Fibroblast of the conjunctiva (primary cell): ENCODE measurements at regions not wholly inside any gene's neighbourhood (a gene's known extent, or its start where the extent isn't known, plus 50 kb on each side); places are given as distances from the start of the nearest gene placed in this dataset.
A peak's percentile ranks its signal among the peaks of the same experiment; 100 is the strongest.
"Not testable (repeated sequence)": the region's sequence is repeated elsewhere in the genome, so short reads cannot be mapped to it uniquely, and the experiment has no call there.

Source experiments
- DNase-seq: peaks from one replicate; pipeline ENCODE4 v3.0.0-alpha.2; 2010; ENCODE audit warnings: low read depth

- no peak for DNase-seq
Measured at GRCh38 chr2:113341191-113341869, 62.6 kb upstream of the PAX8 start.

DNA sequence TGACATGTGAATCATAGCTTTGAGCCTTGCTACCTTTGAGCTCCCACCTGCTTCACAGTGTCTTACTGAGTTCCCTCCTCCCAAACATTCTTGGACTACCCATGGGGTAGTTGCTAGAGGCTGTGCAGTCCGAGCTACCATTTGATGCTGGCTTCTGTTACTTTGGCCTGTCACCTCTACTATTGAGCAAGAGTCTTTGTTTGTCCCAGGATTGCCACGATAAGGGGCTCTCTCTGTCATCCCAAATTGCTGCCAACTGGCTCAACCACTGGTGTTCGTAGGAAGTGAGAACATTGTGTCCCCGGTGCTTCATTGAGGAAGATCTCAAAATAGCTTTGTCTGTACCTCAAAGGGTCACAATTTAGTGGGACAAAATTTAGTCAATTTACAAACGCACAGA is 59.1 kb upstream of the PAX8 start:
- DNase-seq = no peak

DNA sequence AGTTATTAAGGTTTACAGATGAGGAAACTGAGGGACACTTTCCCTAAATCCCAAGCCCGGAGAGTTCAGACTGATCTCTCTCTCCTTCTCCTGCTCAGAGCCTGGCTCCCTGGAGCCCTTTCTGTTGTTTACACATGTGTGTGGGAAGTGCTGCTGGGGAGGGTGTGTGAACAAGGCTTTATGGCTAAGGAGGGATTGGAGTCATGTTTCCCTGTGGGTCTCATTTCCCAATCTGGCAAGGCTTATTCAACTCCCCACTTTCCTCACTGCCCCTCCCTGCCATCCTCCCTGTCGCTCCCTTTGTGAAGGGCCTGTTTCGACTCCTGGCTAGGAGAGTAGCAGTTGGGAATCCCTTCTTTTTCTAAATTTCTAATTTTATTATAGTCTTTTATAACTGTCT is 57.3 kb upstream of the PAX8 start:
- DNase-seq = peak; percentile 12

DNA sequence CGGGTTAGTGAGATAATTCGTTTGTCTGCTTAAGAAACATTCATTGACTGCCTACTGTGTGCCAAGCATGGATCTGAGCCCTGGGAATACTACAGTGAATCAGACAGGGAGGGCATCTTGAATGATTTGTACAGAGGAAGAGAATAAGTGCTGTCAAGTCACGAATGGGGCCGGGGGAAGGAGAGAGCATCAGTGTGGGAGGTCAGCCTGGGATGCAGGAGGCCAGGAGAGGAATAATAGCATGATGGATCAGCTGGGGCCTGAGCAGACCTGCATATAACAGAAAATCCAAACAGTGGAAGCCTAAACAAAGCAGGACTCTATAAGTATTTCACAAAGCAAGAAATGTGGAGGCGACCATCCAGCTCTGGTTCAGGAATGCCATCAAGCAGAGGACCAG is 55.4 kb upstream of the PAX8 start:
- no peak for DNase-seq

GRCh38 chr2:113333735-113334134 is 55.0 kb upstream of the PAX8 start:
- DNase-seq = not testable (repeated sequence)

- not testable (repeated sequence) for DNase-seq
Measured at GRCh38 chr2:113330060-113330767, 51.5 kb upstream of the PAX8 start.

DNA sequence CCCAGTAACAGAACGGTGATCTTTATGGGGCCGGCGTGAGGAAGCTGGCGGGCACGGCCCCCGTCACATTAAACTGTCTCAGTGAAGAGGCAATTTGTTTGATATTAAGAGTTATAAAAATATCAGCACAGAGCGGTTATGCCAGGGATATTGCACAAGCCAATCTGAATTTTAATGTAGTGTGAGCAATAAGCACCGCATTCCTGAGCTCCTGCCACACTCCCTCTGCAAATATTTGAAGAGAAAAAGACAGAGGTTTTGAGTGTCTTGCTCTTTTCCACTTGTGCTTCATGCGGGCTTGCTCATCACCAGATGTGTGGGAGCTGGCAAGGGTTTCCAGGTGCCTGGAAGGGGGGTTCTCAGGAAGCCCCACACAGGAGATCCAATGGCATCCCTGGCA is 50.3 kb upstream of the PAX8 start:
- peak; percentile 6 for DNase-seq

GRCh38 chr2:113328572-113328971 is 49.9 kb upstream of the PAX8 start:
- not testable (repeated sequence) for DNase-seq
